Upper lobe of left lung (tissue), 6 donors: ENCODE measurements at regions not wholly inside any gene's neighbourhood (a gene's known extent, or its start where the extent isn't known, plus 50 kb on each side); places are given as distances from the start of the nearest gene placed in this dataset.
"Not testable (repeated sequence)": the region's sequence is repeated elsewhere in the genome, so short reads cannot be mapped to it uniquely, and the experiment has no call there.

Experiments used
- ATAC-seq, 2 donors: fragments of 200-7000 bp; cut with Tn5 transposase; one replicate each; pipeline ENCODE4 v1.9.1; 2022; ENCODE audit warnings: mild to moderate bottlenecking in 2 of 2, moderate library complexity in 2 of 2; ENCODE audit not compliant: low FRiP score in 2 of 2
- DNase-seq, 2 donors: peaks; one replicate each; pipeline ENCODE4 v3.0.0-alpha.2; 2019 to 2020
- H3K27ac ChIP-seq, 4 donors: fragments of 200-600 bp; sonication (generic); one replicate each; pipeline ENCODE4 v1.5.1; 2016 to 2019
- H3K27me3 ChIP-seq, 4 donors: fragments of 200-600 bp; sonication (generic); one replicate each; pipeline ENCODE4 v1.5.1; 2017 to 2019
- H3K36me3 ChIP-seq, 4 donors: fragments of 200-600 bp; sonication (generic); one replicate each; pipeline ENCODE4 v1.5.1; 2016 to 2019
- H3K4me1 ChIP-seq, 4 donors: fragments of 200-600 bp; sonication (generic); one replicate each; pipeline ENCODE4 v1.5.1; 2018 to 2019
- H3K4me3 ChIP-seq, 4 donors: fragments of 200-600 bp; sonication (generic); one replicate each; pipeline ENCODE4 v1.5.1; 2017 to 2019; ENCODE audit warnings: mild to moderate bottlenecking in 2 of 4, moderate library complexity in 1 of 4
- H3K9me3 ChIP-seq, 4 donors: fragments of 200-600 bp; sonication (generic); one replicate each; pipeline ENCODE4 v1.5.1; 2018 to 2019
- EP300 ChIP-seq, 4 donors: sonication (generic); formaldehyde crosslinking; IDR thresholded peaks; one replicate each; pipeline ENCODE4 v1.5.1; 2017; ENCODE audit warnings: antibody characterized with exemption in 4 of 4, control low read depth in 2 of 4
- WGBS, 2 donors: methylation state at CpG; one replicate each; pipeline ENCODE4 v1.1.5; 2017 to 2018; 5-methylcytosine and 5-hydroxymethylcytosine counted together
- donor health status: DM: no; HTN: no; CAD: no; lungs with moderate emphysema.
- donor health status: DM: no; HTN: yes; CAD: no; lungs with severe emphysema.

- H3K36me3 ChIP-seq, ATAC-seq, H3K4me3 ChIP-seq, H3K27me3 ChIP-seq, DNase-seq, H3K27ac ChIP-seq, H3K9me3 ChIP-seq, H3K4me1 ChIP-seq: not testable (repeated sequence)
- WGBS, 2 donors, result 34 to 43% methylated on average over 3 to 4 of the region's 4 CpGs
Observed at GRCh38 chr13:16201202-16201601, 2980.4 kb downstream of the TUBA3C start.

- not testable (repeated sequence) for H3K4me3 ChIP-seq, H3K27ac ChIP-seq, ATAC-seq, H3K36me3 ChIP-seq, H3K27me3 ChIP-seq, DNase-seq, H3K4me1 ChIP-seq
- 49 to 52% methylated on average over 6 of the region's 6 CpGs for WGBS, 2 donors
- peaks cover 0 to 34% (median 15%) of the 10 kb centered on the region in 4 donors for H3K9me3 ChIP-seq
Observed at GRCh38 chr13:16160609-16161008, 3021.0 kb downstream of the TUBA3C start.

GRCh38 chr13:16158958-16159357, 3022.7 kb downstream of the TUBA3C start:
- DNase-seq, H3K4me3 ChIP-seq, ATAC-seq, H3K4me1 ChIP-seq, H3K27me3 ChIP-seq, H3K27ac ChIP-seq, H3K36me3 ChIP-seq: not testable (repeated sequence)
- 3 to 14% methylated on average over 1 to 2 of the region's 5 CpGs for WGBS, 2 donors
- peaks cover 0 to 32% (median 14%) of the 10 kb centered on the region in 4 donors for H3K9me3 ChIP-seq

- not testable (repeated sequence) for ATAC-seq, H3K27ac ChIP-seq, H3K4me3 ChIP-seq, H3K36me3 ChIP-seq, H3K4me1 ChIP-seq, H3K27me3 ChIP-seq
- peaks cover 0 to 27% (median 12%) of the 10 kb centered on the region in 4 donors for H3K9me3 ChIP-seq
- peak in 1 of 2 donors; percentile 19 for DNase-seq
- WGBS, 2 donors, result 67 to 82% methylated on average over 4 to 6 of the region's 6 CpGs
Observed at GRCh38 chr13:16158016-16158415, 3023.6 kb downstream of the TUBA3C start.

GRCh38 chr13:16152849-16153248, 3028.8 kb downstream of the TUBA3C start:
- not testable (repeated sequence) for H3K4me3 ChIP-seq, DNase-seq, H3K27ac ChIP-seq, H3K36me3 ChIP-seq, H3K27me3 ChIP-seq, H3K4me1 ChIP-seq, ATAC-seq
- WGBS, 2 donors, result 66 to 71% methylated on average over 8 of the region's 8 CpGs
- H3K9me3 ChIP-seq, result peaks cover 0 to 14% (median 11%) of the 10 kb centered on the region in 4 donors

- not testable (repeated sequence) for H3K27me3 ChIP-seq, H3K36me3 ChIP-seq, H3K4me3 ChIP-seq, ATAC-seq, H3K27ac ChIP-seq, DNase-seq, H3K4me1 ChIP-seq
- peaks cover 0 to 16% (median 12%) of the 10 kb centered on the region in 4 donors for H3K9me3 ChIP-seq
- 69 to 71% methylated on average over 7 of the region's 7 CpGs for WGBS, 2 donors
Observed at GRCh38 chr13:16151296-16151695, 3030.3 kb downstream of the TUBA3C start.

DNA sequence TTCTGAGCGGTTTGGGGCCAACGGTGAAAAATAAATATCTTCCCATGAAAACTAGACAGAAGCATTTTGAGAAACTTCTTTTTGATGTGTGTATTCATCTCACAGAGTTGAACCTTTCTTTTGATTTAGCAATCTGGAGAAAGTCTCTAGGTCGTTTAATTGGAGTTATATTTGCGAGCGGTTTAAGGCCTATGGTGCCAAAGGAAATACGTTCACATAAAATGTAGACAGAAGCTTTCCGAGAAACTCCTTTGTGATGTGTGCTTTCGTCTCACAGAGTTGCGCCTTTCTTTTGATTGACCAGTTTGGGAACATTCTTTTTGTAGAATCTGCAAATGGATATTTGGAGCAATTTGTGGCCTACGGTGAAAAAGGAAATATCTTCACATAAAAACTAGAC, 3032.2 kb downstream of the TUBA3C start:
- DNase-seq, H3K36me3 ChIP-seq, H3K27ac ChIP-seq, H3K4me1 ChIP-seq, ATAC-seq, H3K27me3 ChIP-seq, H3K4me3 ChIP-seq: not testable (repeated sequence)
- H3K9me3 ChIP-seq, result peaks cover 0 to 28% (median 19%) of the 10 kb centered on the region in 4 donors
- 73 to 74% methylated on average over 4 to 5 of the region's 10 CpGs for WGBS, 2 donors

DNA sequence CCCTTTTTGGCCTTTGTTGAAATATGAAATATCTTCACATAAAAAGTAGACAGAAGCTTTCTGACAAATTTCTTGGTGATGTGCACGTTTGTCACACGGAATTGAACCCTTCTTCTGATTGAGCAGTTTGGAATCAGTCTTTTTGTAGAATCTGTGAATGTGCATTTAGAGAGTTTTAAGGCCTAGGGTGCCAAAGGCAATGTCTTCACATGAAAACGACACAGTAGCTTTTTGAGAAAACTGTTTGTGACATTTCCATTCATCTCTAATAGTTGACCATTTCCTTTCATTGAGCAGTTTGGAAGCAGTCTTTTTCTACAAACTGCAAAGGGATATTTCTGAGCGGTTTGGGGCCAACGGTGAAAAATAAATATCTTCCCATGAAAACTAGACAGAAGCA, 3036.0 kb downstream of the TUBA3C start:
- WGBS, 2 donors, result 39 to 43% methylated on average over 5 of the region's 5 CpGs
- H3K27me3 ChIP-seq, H3K36me3 ChIP-seq, H3K27ac ChIP-seq, H3K4me3 ChIP-seq, DNase-seq, H3K4me1 ChIP-seq, ATAC-seq: not testable (repeated sequence)
- peaks cover 0 to 37% (median 19%) of the 10 kb centered on the region in 4 donors for H3K9me3 ChIP-seq

GRCh38 chr13:16141361-16141760, 3040.3 kb downstream of the TUBA3C start:
- not testable (repeated sequence) for H3K4me3 ChIP-seq, H3K4me1 ChIP-seq, H3K27me3 ChIP-seq, H3K27ac ChIP-seq, ATAC-seq, DNase-seq, H3K36me3 ChIP-seq
- H3K9me3 ChIP-seq, result peaks cover 0 to 34% (median 21%) of the 10 kb centered on the region in 4 donors
- 58 to 64% methylated on average over 9 to 10 of the region's 10 CpGs for WGBS, 2 donors
- peak in 1 of 4 donors; percentile 66 for TF ChIP-seq EP300 (IDR thresholded peaks at IDR 0.05)

DNA sequence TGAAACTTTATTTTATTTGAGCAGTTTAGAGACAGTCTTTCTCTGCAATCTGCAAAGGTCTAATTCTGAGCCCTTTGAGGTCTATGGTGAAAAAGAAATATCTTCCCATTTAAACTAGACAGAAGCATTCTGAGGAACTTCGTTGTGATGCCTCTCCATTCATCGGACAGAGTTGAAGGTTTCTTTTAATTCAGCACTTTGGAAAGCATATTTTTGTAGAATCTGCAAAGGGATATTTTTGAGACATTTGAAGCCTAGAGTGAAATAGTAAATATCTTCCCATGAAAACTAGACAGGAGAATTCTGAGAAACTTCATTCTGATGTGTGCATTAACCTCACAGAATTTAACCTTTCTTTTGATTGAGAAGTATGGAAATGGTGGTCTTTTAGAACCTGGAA, 3044.8 kb downstream of the TUBA3C start:
- not testable (repeated sequence) for H3K4me1 ChIP-seq, DNase-seq, H3K36me3 ChIP-seq, H3K4me3 ChIP-seq, H3K27ac ChIP-seq, ATAC-seq, H3K27me3 ChIP-seq
- WGBS, 2 donors, result 47 to 53% methylated on average over 2 of the region's 2 CpGs
- peaks cover 0 to 16% (median 13%) of the 10 kb centered on the region in 4 donors for H3K9me3 ChIP-seq

DNA sequence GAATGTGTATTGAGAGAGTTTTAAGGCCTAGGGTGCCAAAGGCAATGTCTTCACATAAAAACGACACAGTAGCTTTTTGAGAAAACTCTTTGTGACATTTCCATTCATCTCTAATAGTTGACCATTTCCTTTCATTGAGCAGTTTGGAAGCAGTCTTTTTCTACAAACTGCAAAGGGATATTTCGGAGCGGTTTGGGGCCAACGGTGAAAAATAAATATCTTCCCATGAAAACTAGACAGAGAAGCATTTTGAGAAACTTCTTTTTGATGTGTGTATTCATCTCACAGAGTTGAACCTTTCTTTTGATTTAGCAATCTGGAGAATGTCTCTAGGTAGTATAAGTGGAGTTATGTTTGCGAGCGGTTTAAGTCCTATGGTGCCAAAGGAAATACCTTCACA, 3052.9 kb downstream of the TUBA3C start:
- not testable (repeated sequence) for H3K4me1 ChIP-seq, H3K4me3 ChIP-seq, ATAC-seq, DNase-seq, H3K27ac ChIP-seq, H3K36me3 ChIP-seq, H3K27me3 ChIP-seq
- peaks cover 0 to 16% (median 9%) of the 10 kb centered on the region in 4 donors for H3K9me3 ChIP-seq
- 57 to 58% methylated on average over 6 of the region's 6 CpGs for WGBS, 2 donors

DNA sequence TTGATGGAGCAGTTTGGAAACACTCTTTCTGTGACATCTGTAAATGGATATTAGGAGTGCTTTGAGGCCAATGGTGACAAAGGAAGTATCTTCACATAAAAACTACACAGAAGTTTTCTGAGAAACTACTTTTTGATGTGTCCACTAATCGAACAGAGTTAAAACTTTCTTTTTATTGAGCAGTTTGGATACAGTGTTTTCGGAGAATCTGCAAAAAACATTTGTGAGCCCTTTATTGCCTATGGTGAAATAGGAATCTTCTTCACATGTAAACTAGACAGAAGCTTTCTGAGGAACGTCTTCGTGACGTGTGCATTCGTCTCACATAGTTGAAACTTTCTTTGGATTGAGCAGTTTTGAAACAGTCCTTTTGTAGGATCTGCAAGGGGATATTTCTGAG, 3068.2 kb downstream of the TUBA3C start:
- 48 to 51% methylated on average over 6 of the region's 6 CpGs for WGBS, 2 donors
- not testable (repeated sequence) for ATAC-seq, H3K36me3 ChIP-seq, H3K4me3 ChIP-seq, H3K27ac ChIP-seq, H3K27me3 ChIP-seq, DNase-seq, H3K4me1 ChIP-seq
- peaks cover 0 to 16% (median 7%) of the 10 kb centered on the region in 4 donors for H3K9me3 ChIP-seq
